TTC549 (cell line): ENCODE measurements at regions not wholly inside any gene's neighbourhood (a gene's known extent, or its start where the extent isn't known, plus 50 kb on each side); places are given as distances from the start of the nearest gene placed in this dataset.

Experiments used
- FAIRE-seq: peaks from 2 replicates; lab custom pipeline; 2012; peaks lifted over from hg19 to GRCh38; lab: Jason Lieb, UNC

- FAIRE-seq: no peak
Observed at GRCh38 chr4:123880631-123881030, 484.0 kb downstream of the SPRY1 start.

GRCh38 chr4:123884922-123885321 lies 488.3 kb downstream of the SPRY1 start:
- FAIRE-seq: no peak

GRCh38 chr4:123889507-123889906 lies 492.9 kb downstream of the SPRY1 start:
- no peak for FAIRE-seq

- FAIRE-seq: no peak
Observed at GRCh38 chr4:123890889-123891288, 494.3 kb downstream of the SPRY1 start.

- no peak for FAIRE-seq
Observed at GRCh38 chr4:123891881-123892280, 495.3 kb downstream of the SPRY1 start.

- no peak for FAIRE-seq
Observed at GRCh38 chr4:123892368-123892976, 495.9 kb downstream of the SPRY1 start.

GRCh38 chr4:123893011-123893981 lies 496.7 kb downstream of the SPRY1 start:
- no peak for FAIRE-seq

GRCh38 chr4:123896446-123897071 lies 500.0 kb downstream of the SPRY1 start:
- no peak for FAIRE-seq

GRCh38 chr4:123898946-123899666 lies 502.5 kb downstream of the SPRY1 start:
- no peak for FAIRE-seq

GRCh38 chr4:123904882-123905281 lies 508.3 kb downstream of the SPRY1 start:
- no peak for FAIRE-seq

- no peak for FAIRE-seq
Observed at GRCh38 chr4:123913598-123913997, 517.0 kb downstream of the SPRY1 start.

- no peak for FAIRE-seq
Observed at GRCh38 chr4:123916821-123917220, 520.2 kb downstream of the SPRY1 start.

- FAIRE-seq: no peak
Observed at GRCh38 chr4:123919576-123920098, 523.0 kb downstream of the SPRY1 start.

GRCh38 chr4:123921339-123921738 lies 524.7 kb downstream of the SPRY1 start:
- FAIRE-seq: no peak

- no peak for FAIRE-seq
Observed at GRCh38 chr4:123922847-123923246, 526.3 kb downstream of the SPRY1 start.

GRCh38 chr4:123924536-123924935 lies 527.9 kb downstream of the SPRY1 start:
- no peak for FAIRE-seq

GRCh38 chr4:123929565-123929964 lies 533.0 kb downstream of the SPRY1 start:
- FAIRE-seq: no peak

- FAIRE-seq: no peak
Observed at GRCh38 chr4:123930996-123931395, 534.4 kb downstream of the SPRY1 start.

GRCh38 chr4:123934096-123934495 lies 537.5 kb downstream of the SPRY1 start:
- no peak for FAIRE-seq

- FAIRE-seq: no peak
Observed at GRCh38 chr4:123936621-123937043, 540.0 kb downstream of the SPRY1 start.

GRCh38 chr4:123937581-123937980 lies 541.0 kb downstream of the SPRY1 start:
- FAIRE-seq: no peak

GRCh38 chr4:123939621-123940020 lies 543.0 kb downstream of the SPRY1 start:
- FAIRE-seq: no peak
